ENCODE measurements at regions not wholly inside any gene's neighbourhood (a gene's known extent, or its start where the extent isn't known, plus 50 kb on each side); places are given as distances from the start of the nearest gene placed in this dataset.

- CTCF ChIA-PET: interaction anchor here (1.0 to 1.6 kb wide), 2 partner anchors 9 to 20 kb away, joined by 3 to 4 read pairs; no protein-coding TSS in a partner anchor
Observed at GRCh38 chr16:76654088-76654820, 377.1 kb downstream of the CNTNAP4 start.

GRCh38 chr16:76656994-76657393 lies 379.8 kb downstream of the CNTNAP4 start:
- Histone ChIP-seq H3K4me1 (ENCODE audit: control extremely low read depth in 1 of 4, control insufficient read depth in 4 of 4, insufficient read depth in 4 of 4, low read length in 3 of 4) (peaks cover 0 to 15% (median 3%) of the 10 kb centered on the region in 4 experiments), H3K27me3 (replicated peaks in 2 of 5; ENCODE audit: control insufficient read depth in 4 of 5, insufficient read depth in 5 of 5, low read length in 4 of 5) (no peaks in the 10 kb centered on the region), H3K27ac (ENCODE audit: insufficient read depth in 1 of 2, low read depth in 1 of 2, low read length in 2 of 2, poor library complexity in 1 of 2, severe bottlenecking in 2 of 2) (no peak overlapping the region), H3K4me3 (ENCODE audit: control insufficient read depth in 1 of 7, extremely low read depth in 1 of 7, insufficient read depth in 4 of 7, low read depth in 2 of 7, low read length in 6 of 7) (no peak overlapping the region), H3K36me3 (ENCODE audit: control insufficient read depth in 4 of 4, insufficient read depth in 4 of 4, low read length in 3 of 4) (no peaks in the 10 kb centered on the region), H3K9me3 (ENCODE audit: control extremely low read depth in 1 of 5, control insufficient read depth in 4 of 5, insufficient read depth in 2 of 5, low read depth in 1 of 5, low read length in 4 of 5) (no peaks in the 10 kb centered on the region)
- no peak for DNase-seq
- WGBS (ENCODE audit: insufficient coverage): 54% methylated on average over 6 of the region's 6 CpGs
- ChIA-PET POLR2A (no interaction called here), CTCF (no interaction called here)

More at GRCh38 chr16:76654088-76654820, 377.1 kb downstream of the CNTNAP4 start:
- POLR2A ChIA-PET: no interaction called here
- no peak overlapping the region for H3K4me3 ChIP-seq (ENCODE audit: control insufficient read depth in 1 of 7, extremely low read depth in 1 of 7, insufficient read depth in 4 of 7, low read depth in 2 of 7, low read length in 6 of 7)
- no peaks in the 10 kb centered on the region for H3K9me3 ChIP-seq (ENCODE audit: control extremely low read depth in 1 of 5, control insufficient read depth in 4 of 5, insufficient read depth in 2 of 5, low read depth in 1 of 5, low read length in 4 of 5)
- no peaks in the 10 kb centered on the region for H3K27me3 ChIP-seq (replicated peaks in 2 of 5; ENCODE audit: control insufficient read depth in 4 of 5, insufficient read depth in 5 of 5, low read length in 4 of 5)
- H3K4me1 ChIP-seq (ENCODE audit: control extremely low read depth in 1 of 4, control insufficient read depth in 4 of 4, insufficient read depth in 4 of 4, low read length in 3 of 4): peaks cover 0 to 15% (median 3%) of the 10 kb centered on the region in 4 experiments
- no peaks in the 10 kb centered on the region for H3K36me3 ChIP-seq (ENCODE audit: control insufficient read depth in 4 of 4, insufficient read depth in 4 of 4, low read length in 3 of 4)
- DNase-seq: no peak
- H3K27ac ChIP-seq (ENCODE audit: insufficient read depth in 1 of 2, low read depth in 1 of 2, low read length in 2 of 2, poor library complexity in 1 of 2, severe bottlenecking in 2 of 2): no peak overlapping the region
- WGBS (ENCODE audit: insufficient coverage): 92% methylated on average over 3 of the region's 4 CpGs

DNA sequence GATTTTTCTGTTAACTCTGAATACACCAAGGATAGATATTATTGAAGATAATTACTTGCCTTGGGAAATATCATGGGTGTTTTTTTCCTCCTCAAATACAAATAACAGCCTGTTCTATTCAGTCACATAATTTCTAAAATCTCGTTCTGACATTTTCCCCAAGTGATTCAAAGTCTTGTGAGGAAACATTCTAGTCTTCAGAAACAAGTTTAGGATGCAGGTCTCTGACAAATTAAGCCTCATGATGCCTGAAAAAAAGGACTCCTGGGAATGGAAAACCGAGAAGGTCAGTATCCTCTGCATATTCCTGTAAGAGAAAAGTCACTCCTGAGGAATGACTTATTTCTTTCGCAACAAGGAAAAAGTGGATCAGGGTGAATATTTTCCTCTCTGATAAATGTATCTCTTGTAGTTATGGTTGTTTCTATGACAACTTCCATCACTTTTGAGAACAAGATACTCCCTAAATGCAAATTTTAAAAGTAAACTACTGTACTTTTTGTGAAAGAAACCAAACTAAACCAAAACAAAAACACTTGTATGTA lies 384.6 kb downstream of the CNTNAP4 start:
- H3K4me3 ChIP-seq (ENCODE audit: control insufficient read depth in 1 of 7, extremely low read depth in 1 of 7, insufficient read depth in 4 of 7, low read depth in 2 of 7, low read length in 6 of 7): no peak overlapping the region
- ChIA-PET POLR2A (no interaction called here), CTCF (no interaction called here)
- no peaks in the 10 kb centered on the region for H3K36me3 ChIP-seq (ENCODE audit: control insufficient read depth in 4 of 4, insufficient read depth in 4 of 4, low read length in 3 of 4)
- no peak for DNase-seq
- WGBS (ENCODE audit: insufficient coverage): 83% methylated on average over 2 of the region's 3 CpGs
- H3K27ac ChIP-seq (ENCODE audit: insufficient read depth in 1 of 2, low read depth in 1 of 2, low read length in 2 of 2, poor library complexity in 1 of 2, severe bottlenecking in 2 of 2): no peak overlapping the region
- H3K9me3 ChIP-seq (ENCODE audit: control extremely low read depth in 1 of 5, control insufficient read depth in 4 of 5, insufficient read depth in 2 of 5, low read depth in 1 of 5, low read length in 4 of 5): no peaks in the 10 kb centered on the region
- peaks cover 0 to 14% (median 2%) of the 10 kb centered on the region in 4 experiments for H3K4me1 ChIP-seq (ENCODE audit: control extremely low read depth in 1 of 4, control insufficient read depth in 4 of 4, insufficient read depth in 4 of 4, low read length in 3 of 4)
- H3K27me3 ChIP-seq (replicated peaks in 2 of 5; ENCODE audit: control insufficient read depth in 4 of 5, insufficient read depth in 5 of 5, low read length in 4 of 5): no peaks in the 10 kb centered on the region

- ChIA-PET CTCF (no interaction called here), POLR2A (no interaction called here)
- Histone ChIP-seq H3K4me3 (ENCODE audit: control insufficient read depth in 1 of 7, extremely low read depth in 1 of 7, insufficient read depth in 4 of 7, low read depth in 2 of 7, low read length in 6 of 7) (no peak overlapping the region), H3K27me3 (replicated peaks in 2 of 5; ENCODE audit: control insufficient read depth in 4 of 5, insufficient read depth in 5 of 5, low read length in 4 of 5) (no peaks in the 10 kb centered on the region), H3K9me3 (ENCODE audit: control extremely low read depth in 1 of 5, control insufficient read depth in 4 of 5, insufficient read depth in 2 of 5, low read depth in 1 of 5, low read length in 4 of 5) (no peaks in the 10 kb centered on the region), H3K36me3 (ENCODE audit: control insufficient read depth in 4 of 4, insufficient read depth in 4 of 4, low read length in 3 of 4) (no peaks in the 10 kb centered on the region), H3K4me1 (ENCODE audit: control extremely low read depth in 1 of 4, control insufficient read depth in 4 of 4, insufficient read depth in 4 of 4, low read length in 3 of 4) (peaks cover 0 to 7% (median under 1%) of the 10 kb centered on the region in 4 experiments), H3K27ac (ENCODE audit: insufficient read depth in 1 of 2, low read depth in 1 of 2, low read length in 2 of 2, poor library complexity in 1 of 2, severe bottlenecking in 2 of 2) (no peak overlapping the region)
- no peak for DNase-seq
- WGBS (ENCODE audit: insufficient coverage): no CpG with 5 or more reads among the region's 4 CpGs
Observed at GRCh38 chr16:76665571-76666275, 388.5 kb downstream of the CNTNAP4 start.

DNA sequence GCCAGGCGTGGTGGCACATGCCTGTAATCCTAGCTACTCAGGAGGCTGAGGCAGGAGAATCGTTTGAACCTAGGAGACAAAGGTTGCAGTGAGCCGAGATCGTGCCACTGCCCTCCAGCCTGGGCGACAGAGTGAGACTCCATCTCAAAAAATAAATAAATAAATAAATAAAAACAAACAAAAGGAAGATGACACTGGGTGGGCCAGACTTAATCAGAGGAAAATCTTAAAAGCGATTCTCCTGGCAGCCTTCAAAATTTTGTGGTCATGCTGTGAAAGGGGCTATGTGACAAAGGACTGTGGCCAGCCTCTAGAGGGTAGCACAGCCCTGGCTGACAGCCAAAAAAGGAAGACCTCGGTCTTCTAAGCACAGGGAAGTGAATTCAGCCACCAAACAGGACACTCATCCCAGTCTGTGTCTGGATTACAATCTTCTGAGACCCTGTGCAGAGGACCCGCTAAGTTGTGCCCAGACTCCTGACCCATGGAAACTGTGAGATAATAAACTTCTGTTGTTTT lies 391.1 kb downstream of the CNTNAP4 start:
- Histone ChIP-seq H3K4me3 (ENCODE audit: control insufficient read depth in 1 of 7, extremely low read depth in 1 of 7, insufficient read depth in 4 of 7, low read depth in 2 of 7, low read length in 6 of 7) (no peak overlapping the region), H3K27me3 (replicated peaks in 2 of 5; ENCODE audit: control insufficient read depth in 4 of 5, insufficient read depth in 5 of 5, low read length in 4 of 5) (no peaks in the 10 kb centered on the region), H3K9me3 (ENCODE audit: control extremely low read depth in 1 of 5, control insufficient read depth in 4 of 5, insufficient read depth in 2 of 5, low read depth in 1 of 5, low read length in 4 of 5) (no peaks in the 10 kb centered on the region), H3K4me1 (ENCODE audit: control extremely low read depth in 1 of 4, control insufficient read depth in 4 of 4, insufficient read depth in 4 of 4, low read length in 3 of 4) (peaks cover 0 to 7% (median under 1%) of the 10 kb centered on the region in 4 experiments), H3K27ac (ENCODE audit: insufficient read depth in 1 of 2, low read depth in 1 of 2, low read length in 2 of 2, poor library complexity in 1 of 2, severe bottlenecking in 2 of 2) (no peak overlapping the region), H3K36me3 (ENCODE audit: control insufficient read depth in 4 of 4, insufficient read depth in 4 of 4, low read length in 3 of 4) (no peaks in the 10 kb centered on the region)
- peak; percentile 1 to 9 (median 5) for DNase-seq
- CTCF ChIA-PET: no interaction called here
- 67% methylated on average over 4 of the region's 8 CpGs for WGBS (ENCODE audit: insufficient coverage)
- POLR2A ChIA-PET: no interaction called here

- DNase-seq: no peak
- H3K9me3 ChIP-seq (ENCODE audit: control extremely low read depth in 1 of 5, control insufficient read depth in 4 of 5, insufficient read depth in 2 of 5, low read depth in 1 of 5, low read length in 4 of 5): no peaks in the 10 kb centered on the region
- H3K36me3 ChIP-seq (ENCODE audit: control insufficient read depth in 4 of 4, insufficient read depth in 4 of 4, low read length in 3 of 4): no peaks in the 10 kb centered on the region
- H3K27ac ChIP-seq (ENCODE audit: insufficient read depth in 1 of 2, low read depth in 1 of 2, low read length in 2 of 2, poor library complexity in 1 of 2, severe bottlenecking in 2 of 2): no peak overlapping the region
- WGBS (ENCODE audit: insufficient coverage): 0% methylated on average over 2 of the region's 3 CpGs
- ChIA-PET CTCF (no interaction called here), POLR2A (no interaction called here)
- H3K4me3 ChIP-seq (ENCODE audit: control insufficient read depth in 1 of 7, extremely low read depth in 1 of 7, insufficient read depth in 4 of 7, low read depth in 2 of 7, low read length in 6 of 7): no peak overlapping the region
- no peaks in the 10 kb centered on the region for H3K27me3 ChIP-seq (replicated peaks in 2 of 5; ENCODE audit: control insufficient read depth in 4 of 5, insufficient read depth in 5 of 5, low read length in 4 of 5)
- H3K4me1 ChIP-seq (ENCODE audit: control extremely low read depth in 1 of 4, control insufficient read depth in 4 of 4, insufficient read depth in 4 of 4, low read length in 3 of 4): peaks cover 0 to 7% (median under 1%) of the 10 kb centered on the region in 4 experiments
Observed at GRCh38 chr16:76669288-76669687, 392.1 kb downstream of the CNTNAP4 start.
